ENCODE measurements at regions not wholly inside any gene's neighbourhood (a gene's known extent, or its start where the extent isn't known, plus 50 kb on each side); places are given as distances from the start of the nearest gene placed in this dataset.

DNA sequence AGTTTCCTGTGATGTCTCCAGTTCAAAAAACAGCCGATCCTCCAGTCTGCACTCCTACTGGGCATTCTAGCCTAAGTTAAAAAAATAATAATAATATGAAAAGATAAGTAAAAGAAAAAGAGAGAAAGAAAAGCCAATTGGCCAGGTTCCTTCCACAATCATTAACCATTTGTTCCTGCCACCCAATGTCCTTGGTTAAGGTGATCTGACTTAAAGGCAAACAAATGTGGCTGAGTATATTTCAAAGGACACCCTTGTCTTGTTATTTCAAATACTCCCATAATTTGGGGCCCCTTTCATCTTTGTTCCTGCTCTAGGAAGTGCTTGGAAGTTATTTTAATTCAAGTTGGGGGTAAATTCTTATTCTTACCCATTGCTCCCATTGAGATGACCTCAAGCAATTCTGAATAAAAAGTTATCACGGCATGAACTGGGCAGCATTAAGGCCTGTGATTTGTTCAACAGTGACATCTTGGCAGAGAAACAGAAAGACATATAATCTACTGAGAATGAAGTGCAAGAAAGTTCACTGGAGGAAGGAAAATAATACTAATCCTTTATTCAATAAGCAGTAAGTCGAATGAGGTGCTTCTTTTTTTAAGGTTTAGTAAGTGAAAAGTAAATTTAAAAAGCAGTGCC is 1054.5 kb upstream of the FANCL start:
- H3K4me3 ChIP-seq (ENCODE audit: low read depth, low read length), result no peak overlapping the region
- TF ChIP-seq, protein P1, sequence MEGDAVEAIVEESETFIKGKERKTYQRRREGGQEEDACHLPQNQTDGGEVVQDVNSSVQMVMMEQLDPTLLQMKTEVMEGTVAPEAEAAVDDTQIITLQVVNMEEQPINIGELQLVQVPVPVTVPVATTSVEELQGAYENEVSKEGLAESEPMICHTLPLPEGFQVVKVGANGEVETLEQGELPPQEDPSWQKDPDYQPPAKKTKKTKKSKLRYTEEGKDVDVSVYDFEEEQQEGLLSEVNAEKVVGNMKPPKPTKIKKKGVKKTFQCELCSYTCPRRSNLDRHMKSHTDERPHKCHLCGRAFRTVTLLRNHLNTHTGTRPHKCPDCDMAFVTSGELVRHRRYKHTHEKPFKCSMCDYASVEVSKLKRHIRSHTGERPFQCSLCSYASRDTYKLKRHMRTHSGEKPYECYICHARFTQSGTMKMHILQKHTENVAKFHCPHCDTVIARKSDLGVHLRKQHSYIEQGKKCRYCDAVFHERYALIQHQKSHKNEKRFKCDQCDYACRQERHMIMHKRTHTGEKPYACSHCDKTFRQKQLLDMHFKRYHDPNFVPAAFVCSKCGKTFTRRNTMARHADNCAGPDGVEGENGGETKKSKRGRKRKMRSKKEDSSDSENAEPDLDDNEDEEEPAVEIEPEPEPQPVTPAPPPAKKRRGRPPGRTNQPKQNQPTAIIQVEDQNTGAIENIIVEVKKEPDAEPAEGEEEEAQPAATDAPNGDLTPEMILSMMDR (IDR thresholded peaks at IDR 0.05; ENCODE audit: low read depth, low read length, missing control alignments), result no peak
- no peak for DNase-seq (ENCODE audit: low read depth)

DNA sequence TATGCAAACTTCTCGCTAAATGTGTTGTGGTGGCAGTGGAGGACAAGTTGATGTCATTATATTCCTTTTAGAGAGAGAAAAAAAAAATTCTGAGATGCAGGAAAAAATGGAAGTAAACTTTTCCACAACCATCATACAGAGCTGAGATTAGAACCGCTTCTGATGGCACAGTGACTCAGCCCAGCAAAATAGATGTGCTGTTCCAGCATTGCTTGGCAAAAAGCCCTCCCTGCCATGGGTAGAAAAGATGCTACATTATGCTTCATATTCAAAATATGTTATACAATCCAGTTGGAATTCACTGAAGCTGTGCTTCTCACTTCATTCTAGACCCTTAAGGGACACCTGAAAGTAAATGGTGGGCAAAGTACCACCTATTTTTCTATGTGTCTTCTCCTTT is 1047.6 kb upstream of the FANCL start:
- no peak overlapping the region for H3K4me3 ChIP-seq (ENCODE audit: low read depth, low read length)
- no peak for DNase-seq (ENCODE audit: low read depth)
- TF ChIP-seq, protein P1 (IDR thresholded peaks at IDR 0.05; ENCODE audit: low read depth, low read length, missing control alignments), result no peak

DNA sequence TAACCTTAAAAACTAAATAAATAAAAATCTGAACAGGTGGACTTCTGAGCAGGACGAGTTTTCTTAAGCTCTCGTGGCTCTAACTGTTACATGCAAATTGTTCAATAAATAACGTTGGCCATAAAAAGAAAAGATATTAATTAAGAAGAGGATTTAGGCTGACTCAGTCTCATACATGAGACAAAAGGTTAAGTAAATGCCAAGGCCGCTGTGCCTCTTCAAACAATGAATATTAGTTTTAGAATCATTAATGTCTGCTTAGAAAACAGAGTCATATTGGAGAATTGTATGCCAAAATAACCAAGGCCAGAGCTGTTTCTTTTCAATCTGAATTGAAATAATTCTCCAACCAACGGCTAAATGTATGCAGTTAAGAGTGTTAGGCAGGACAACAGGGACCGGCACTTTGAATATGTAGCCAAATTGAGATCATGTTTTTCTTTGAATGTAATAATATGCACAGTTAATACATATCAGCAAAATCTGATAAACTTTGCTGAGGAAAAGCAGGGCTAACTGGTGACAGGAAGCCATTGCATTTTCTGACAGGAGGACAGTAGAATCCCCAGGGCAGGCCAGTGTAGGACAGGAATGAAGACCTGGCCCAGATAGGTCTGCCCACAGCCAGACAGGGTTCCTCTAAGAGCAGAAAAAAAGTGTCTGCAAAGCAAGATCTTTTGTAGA is 1041.4 kb upstream of the FANCL start:
- TF ChIP-seq, protein P1 (IDR thresholded peaks at IDR 0.05; ENCODE audit: low read depth, low read length, missing control alignments), result no peak
- DNase-seq (ENCODE audit: low read depth), result no peak

DNA sequence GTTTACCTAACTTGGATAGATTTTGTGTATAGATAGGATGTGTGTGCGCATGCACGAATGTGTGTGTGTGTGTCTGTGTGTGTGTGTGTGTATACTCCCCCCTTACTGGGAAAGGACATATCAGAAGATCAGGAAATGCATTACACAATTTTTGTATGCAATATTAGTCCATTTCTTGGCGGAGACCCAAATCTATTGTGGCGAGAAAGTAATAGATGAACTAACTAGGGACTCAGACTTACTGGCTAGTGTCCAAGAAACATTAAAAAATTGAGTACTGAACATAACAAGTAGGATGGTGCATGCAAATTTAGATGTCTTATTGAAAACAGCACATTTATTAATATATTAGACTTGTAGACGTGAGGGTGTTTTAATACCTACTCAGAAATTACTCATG is 1036.5 kb upstream of the FANCL start:
- H3K4me3 ChIP-seq (ENCODE audit: low read depth, low read length), result no peak overlapping the region
- TF ChIP-seq, protein P1 (IDR thresholded peaks at IDR 0.05; ENCODE audit: low read depth, low read length, missing control alignments), result no peak
- DNase-seq (ENCODE audit: low read depth), result no peak

More for the DNA sequence above, 1041.4 kb upstream of the FANCL start:
- no peak overlapping the region for H3K4me3 ChIP-seq (ENCODE audit: low read depth, low read length)

DNA sequence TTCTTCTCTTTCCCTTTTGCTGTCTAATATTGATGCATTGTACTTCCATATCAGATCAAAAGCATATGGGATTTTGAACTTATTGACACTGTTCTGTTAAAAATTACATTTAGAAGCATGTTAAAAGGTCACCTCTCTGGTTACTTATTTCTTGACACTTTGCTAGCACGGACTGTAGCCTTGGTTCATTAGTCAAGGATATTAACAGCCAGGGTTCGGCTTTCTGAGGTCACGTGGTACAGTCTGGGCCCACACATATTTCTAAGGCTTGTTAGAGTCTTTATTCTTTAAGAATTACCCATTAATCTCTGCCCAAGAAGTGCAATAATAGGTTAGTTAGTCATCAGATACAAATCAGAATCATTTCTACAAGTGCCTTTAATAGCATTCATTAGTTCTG is 1035.8 kb upstream of the FANCL start:
- TF ChIP-seq, protein P1 (IDR thresholded peaks at IDR 0.05; ENCODE audit: low read depth, low read length, missing control alignments), result no peak
- H3K4me3 ChIP-seq (ENCODE audit: low read depth, low read length), result no peak overlapping the region

DNA sequence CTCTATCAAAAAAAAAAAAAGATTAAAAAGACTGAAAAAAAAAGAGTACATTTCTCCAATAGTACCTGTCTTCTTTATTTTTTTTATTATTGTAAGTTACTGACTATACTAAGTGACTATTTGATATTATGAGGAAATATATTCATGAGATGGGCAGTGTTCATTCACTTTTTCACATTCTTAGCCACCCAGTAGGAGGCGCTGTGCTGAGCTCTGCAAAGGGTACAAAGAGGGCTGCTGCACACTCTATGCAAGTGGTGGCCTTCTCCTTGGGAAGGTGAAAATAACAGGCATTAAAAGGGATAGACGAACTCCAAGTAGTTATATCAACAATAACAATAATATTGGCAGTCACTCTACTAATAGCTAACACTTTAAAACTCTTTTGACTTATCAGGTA is 1034.9 kb upstream of the FANCL start:
- TF ChIP-seq, protein P1 (IDR thresholded peaks at IDR 0.05; ENCODE audit: low read depth, low read length, missing control alignments), result peak; percentile 67
- no peak for DNase-seq (ENCODE audit: low read depth)
- no peak overlapping the region for H3K4me3 ChIP-seq (ENCODE audit: low read depth, low read length)

More for the DNA sequence above, 1035.8 kb upstream of the FANCL start:
- DNase-seq (ENCODE audit: low read depth), result no peak

DNA sequence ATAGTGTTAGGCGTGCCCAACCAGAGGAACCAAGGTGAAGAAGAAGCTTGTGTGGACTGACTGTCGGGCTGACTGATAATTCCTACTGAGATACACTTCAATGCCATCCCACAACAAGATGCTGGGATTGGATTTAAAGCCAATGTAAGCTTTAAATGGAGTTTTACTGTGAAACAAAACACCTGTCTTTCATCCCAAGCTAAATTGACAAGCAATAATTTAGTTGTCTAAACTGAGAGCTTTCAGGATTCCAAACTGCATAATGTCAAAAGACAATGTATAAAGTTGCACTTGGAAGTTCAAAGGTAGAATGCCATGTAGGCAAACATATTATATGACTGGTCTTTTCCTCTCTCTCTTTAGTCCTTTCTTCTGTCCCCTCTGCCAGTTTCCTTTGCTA is 1025.3 kb upstream of the FANCL start:
- H3K4me3 ChIP-seq (ENCODE audit: low read depth, low read length), result no peak overlapping the region
- TF ChIP-seq, protein P1 (IDR thresholded peaks at IDR 0.05; ENCODE audit: low read depth, low read length, missing control alignments), result no peak
- DNase-seq (ENCODE audit: low read depth), result no peak
